ENCODE measurements at regions not wholly inside any gene's neighbourhood (a gene's known extent, or its start where the extent isn't known, plus 50 kb on each side); places are given as distances from the start of the nearest gene placed in this dataset.
"Not testable (repeated sequence)": the region's sequence is repeated elsewhere in the genome, so short reads cannot be mapped to it uniquely, and the experiment has no call there.

DNA sequence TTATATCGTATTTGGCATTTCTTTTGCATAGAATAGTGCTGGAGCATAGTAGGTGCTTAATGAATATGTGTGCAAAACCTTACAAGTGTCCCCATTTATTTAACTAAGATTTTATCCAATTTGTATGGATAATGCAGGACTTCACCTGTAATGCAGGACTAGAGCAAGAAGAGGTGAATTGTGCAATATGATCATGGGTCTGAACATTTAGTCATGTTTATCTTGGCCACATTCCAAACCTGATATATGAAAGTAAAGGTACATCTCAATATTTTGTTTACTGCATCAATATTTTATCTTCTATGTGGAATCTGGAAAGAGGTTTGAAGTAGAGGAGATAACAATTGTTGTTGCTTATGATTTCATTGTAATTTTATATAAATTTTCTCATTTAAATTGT is 1626.7 kb upstream of the B3GALT2 start:
- no peak for DNase-seq (ENCODE audit: low read depth in 3 of 3)

DNA sequence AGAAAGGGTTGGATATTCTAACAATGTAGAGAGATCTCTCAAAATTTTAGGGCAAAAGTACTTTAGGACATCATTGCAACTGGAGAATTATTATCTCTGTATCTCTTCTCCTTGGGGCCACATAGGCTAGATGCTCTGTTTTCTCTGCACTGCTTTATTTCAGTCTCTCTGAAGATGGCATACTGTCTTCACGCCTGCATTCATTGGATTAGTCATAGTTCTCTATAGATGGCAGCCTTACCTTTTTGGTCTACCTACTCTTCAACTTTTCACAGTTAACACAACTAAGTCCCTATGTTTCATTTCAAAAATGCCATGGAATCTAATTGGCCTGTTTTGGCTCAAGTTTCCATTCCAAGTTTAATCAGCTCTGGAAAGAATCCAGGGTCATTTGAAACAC is 1623.3 kb upstream of the B3GALT2 start:
- DNase-seq (ENCODE audit: low read depth in 3 of 3) = no peak

DNA sequence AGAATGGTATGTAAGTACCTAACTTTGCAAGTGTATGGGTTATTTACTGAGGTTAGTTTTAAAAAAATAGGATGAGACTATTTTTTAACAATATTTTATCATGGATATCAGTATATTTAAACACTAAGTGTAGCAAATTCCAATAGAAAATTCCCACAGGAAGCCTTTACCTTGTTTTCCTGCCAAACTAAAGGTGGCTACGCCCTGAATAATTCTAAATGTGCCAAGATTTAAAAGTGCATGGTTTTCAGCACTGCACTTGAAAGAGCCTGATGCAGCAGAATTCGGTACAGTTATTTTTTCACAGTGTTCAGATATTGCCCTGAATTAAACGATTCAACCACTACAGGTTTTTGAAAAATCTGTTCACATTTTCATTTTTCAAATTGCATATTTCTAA is 1622.8 kb upstream of the B3GALT2 start:
- no peak for DNase-seq (ENCODE audit: low read depth in 3 of 3)

DNA sequence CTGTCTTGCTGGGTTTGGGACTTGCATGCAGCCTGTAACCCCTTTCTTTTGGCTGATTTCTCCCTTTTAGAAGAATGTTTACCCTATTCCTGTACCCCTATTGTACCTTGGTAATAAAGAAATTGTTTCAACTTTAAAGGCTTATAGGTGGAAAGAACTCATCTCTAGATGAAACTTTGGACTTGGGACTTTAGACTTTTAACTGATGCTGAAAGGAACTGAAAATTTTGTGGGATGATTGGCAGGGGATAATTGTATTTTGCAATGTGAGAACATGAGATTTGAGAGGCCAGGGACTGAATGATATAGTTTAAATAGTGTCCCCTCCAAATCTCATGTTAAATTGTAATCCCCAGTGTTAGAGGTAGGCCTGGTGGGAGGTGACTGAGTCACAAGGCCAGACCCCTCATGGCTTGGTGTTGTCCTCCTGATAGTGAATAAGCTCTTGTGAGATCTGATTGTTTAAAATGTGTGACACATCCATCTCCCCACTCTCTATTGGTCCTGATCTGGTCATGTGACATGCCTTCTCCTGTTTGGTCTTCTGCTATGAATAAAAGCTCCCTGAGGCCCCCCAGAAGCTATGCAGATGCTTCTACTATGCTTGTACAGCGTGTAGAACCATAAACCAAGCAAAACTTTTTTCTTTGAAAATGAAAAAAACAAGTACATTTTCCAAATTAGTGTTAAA is 1621.3 kb upstream of the B3GALT2 start:
- no peak for DNase-seq (ENCODE audit: low read depth in 3 of 3)

- DNase-seq (ENCODE audit: low read depth in 3 of 3) = no peak
Observed at GRCh38 chr1:194802572-194802971, 1616.2 kb upstream of the B3GALT2 start.

- DNase-seq (ENCODE audit: low read depth in 3 of 3) = no peak
Observed at GRCh38 chr1:194795917-194796593, 1609.6 kb upstream of the B3GALT2 start.

DNA sequence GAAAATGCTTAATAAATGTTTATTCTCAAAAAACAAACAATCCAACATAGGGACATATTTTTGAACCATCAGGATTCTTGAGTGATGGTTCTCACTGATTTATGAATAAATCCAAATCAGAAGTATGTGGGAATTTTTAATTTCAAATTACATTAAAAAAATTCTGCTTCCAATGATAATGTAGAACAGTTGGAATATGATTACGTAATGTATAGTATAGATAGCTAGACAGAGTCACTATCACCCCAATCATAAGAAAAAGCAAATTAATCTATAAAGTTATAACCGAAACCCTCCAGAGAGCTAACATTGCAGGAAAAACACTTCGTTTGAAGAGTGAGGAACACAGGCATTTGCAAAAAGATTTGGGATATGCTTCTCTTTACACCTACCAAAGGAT is 1600.6 kb upstream of the B3GALT2 start:
- DNase-seq (ENCODE audit: low read depth in 3 of 3) = no peak

- DNase-seq (ENCODE audit: low read depth in 3 of 3) = no peak
Observed at GRCh38 chr1:194786027-194786426, 1599.6 kb upstream of the B3GALT2 start.

DNA sequence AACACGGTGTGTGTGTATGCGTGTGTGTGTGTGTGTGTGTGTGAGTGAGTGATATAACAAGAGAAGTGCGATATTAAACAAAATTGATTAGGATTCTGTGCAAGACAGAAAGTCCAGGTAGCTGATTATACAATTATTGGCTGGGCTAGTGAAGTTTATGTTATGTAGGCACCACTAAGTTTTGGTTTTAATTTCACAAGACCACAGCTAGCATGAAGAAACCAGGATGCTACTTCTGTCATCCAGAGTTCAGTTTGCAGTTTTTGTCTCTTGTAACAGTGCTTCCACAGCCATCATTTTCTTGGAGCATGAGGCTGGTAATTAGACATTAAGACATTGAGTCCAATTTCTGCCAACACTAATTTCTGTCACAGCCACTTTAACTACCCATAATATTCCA is 1590.2 kb upstream of the B3GALT2 start:
- no peak for DNase-seq (ENCODE audit: low read depth in 3 of 3)

GRCh38 chr1:194774535-194774934 is 1588.1 kb upstream of the B3GALT2 start:
- DNase-seq (ENCODE audit: low read depth in 3 of 3) = no peak

GRCh38 chr1:194755241-194755994 is 1569.0 kb upstream of the B3GALT2 start:
- DNase-seq (ENCODE audit: low read depth in 3 of 3) = no peak

- DNase-seq (ENCODE audit: low read depth in 3 of 3) = not testable (repeated sequence)
Observed at GRCh38 chr1:194738843-194739242, 1552.4 kb upstream of the B3GALT2 start.

- no peak for DNase-seq (ENCODE audit: low read depth in 3 of 3)
Observed at GRCh38 chr1:194734970-194735369, 1548.6 kb upstream of the B3GALT2 start.

DNA sequence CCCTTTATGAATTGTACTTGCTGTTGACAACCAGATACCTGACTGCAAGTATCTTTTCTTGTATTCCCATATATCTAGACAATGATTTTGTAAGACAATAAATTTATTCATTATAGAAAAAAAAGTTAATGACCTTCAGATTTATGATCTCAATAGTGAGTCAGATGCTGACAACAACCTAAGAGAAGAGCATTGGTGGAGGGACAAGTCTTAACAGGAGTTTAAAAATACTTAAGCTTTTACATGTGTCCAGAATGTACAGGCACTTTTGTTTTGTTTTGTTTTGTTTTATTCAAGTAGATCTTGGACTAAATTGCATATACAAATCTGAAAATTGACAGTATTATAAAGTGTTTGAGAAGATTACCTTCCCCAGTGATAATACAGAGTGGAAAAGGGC is 1544.6 kb upstream of the B3GALT2 start:
- DNase-seq (ENCODE audit: low read depth in 3 of 3) = no peak

GRCh38 chr1:194730304-194730703 is 1543.9 kb upstream of the B3GALT2 start:
- no peak for DNase-seq (ENCODE audit: low read depth in 3 of 3)

DNA sequence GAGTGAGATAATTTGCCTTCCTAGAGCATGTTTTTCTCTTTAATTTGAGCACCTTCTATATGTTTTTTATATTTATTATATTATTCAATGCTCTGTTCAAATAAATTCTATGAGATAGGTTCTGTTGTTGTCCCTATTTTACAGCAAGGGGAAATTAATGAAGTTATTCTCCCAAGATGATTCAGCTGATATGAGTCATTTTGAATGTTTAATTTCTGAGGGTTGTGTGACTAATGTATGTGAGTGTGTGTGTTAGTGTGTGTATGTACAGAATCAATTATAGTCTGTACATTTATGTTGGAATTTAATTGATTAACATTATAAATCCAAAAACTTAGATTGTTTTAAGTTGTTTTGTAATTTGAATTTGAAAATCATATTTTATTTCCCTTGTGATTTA is 1536.7 kb upstream of the B3GALT2 start:
- no peak for DNase-seq (ENCODE audit: low read depth in 3 of 3)

- DNase-seq (ENCODE audit: low read depth in 3 of 3) = no peak
Observed at GRCh38 chr1:194717941-194718340, 1531.5 kb upstream of the B3GALT2 start.

DNA sequence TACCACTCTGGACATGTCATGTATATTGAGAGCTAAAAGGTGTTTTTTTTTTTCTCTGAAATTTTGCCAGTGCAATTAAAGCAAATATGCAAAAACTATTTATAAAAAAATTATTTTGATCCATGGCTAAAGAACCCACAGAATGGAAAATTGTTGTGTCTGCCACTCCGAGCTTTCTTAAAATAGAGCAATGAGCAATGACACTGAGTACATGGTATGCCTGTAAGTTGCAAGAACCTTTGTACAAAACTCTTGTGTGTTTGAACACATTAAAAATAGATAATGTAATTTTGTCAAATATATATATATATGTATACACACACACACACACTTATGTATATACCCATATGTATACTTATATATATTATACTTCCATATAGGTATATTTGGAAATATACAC is 1530.9 kb upstream of the B3GALT2 start:
- no peak for DNase-seq (ENCODE audit: low read depth in 3 of 3)

DNA sequence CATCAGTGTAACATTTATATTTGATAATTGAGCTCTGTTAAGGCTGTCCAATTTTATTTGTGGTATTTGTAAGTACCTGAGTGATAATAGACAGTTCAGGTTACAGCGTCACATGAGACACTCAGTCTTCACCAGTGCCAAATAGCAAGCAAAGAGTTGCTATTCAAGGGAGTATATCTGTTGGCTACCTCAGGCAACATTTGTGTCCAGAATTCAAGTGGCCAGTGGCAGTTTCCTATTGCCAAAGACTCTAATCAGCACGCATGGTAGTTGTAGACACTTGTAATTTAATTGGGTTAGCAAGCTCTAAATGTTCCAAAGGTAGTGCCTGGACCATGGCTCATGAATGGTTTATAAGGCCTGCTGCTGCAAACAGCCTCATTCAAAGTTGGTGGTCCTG is 1524.3 kb upstream of the B3GALT2 start:
- no peak for DNase-seq (ENCODE audit: low read depth in 3 of 3)

GRCh38 chr1:194709439-194709838 is 1523.0 kb upstream of the B3GALT2 start:
- no peak for DNase-seq (ENCODE audit: low read depth in 3 of 3)

DNA sequence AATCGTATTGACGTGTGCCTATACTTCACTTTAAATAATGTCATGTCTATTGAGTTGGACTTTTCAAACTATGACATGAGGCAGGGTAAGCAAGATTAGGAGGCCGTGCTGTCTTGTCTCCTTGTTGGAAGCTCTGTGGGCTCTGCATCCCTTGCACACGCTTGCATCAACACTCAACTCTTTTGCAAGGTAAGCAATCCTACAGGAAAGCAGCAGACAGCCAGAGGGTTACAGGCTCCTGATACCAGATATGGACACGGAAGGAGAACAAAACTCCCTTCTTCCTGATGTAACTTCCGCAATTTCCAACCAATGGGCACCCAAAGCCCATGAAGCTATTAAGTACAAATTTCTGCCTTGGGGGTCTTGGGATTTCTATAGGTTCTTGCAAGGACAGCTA is 1520.7 kb upstream of the B3GALT2 start:
- DNase-seq (ENCODE audit: low read depth in 3 of 3) = no peak

DNA sequence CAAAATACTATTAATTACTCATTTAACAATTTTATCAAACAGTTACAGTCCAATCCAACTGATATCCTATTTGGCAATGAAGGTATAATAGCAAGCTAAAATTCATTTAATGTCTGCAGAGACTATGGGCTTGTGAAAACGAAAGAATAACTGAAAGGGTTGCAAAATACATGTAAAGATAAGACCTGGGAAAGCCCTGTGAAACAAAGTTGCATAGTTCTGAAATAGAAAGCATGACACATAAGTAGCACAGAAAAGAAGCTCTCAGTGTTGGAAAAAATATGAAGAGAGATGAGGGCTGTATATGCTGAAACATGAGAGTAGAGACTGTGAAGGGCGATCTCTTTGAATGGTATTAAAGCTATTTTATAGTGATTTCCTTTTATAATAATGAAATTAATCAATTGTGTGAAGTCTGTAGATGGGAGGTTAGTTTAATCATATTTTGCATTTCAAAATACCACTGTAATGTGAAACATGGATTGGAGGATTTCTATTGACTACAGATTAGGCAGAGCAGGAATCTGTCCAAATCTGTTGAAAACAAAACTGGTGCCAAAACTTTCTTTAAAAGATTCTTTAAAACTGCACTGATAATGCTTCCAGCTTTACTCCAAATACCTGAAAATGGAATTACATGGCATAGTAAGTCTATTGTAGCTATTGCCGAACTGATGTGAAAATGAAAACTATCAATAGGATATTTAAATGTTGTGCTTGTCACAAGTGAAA is 1518.9 kb upstream of the B3GALT2 start:
- no peak for DNase-seq (ENCODE audit: low read depth in 3 of 3)
